ENCODE measurements at regions not wholly inside any gene's neighbourhood (a gene's known extent, or its start where the extent isn't known, plus 50 kb on each side); places are given as distances from the start of the nearest gene placed in this dataset.

GRCh38 chr2:225764346-225764745, 364.8 kb downstream of the NYAP2 start:
- TF ChIP-seq CTCF (IDR thresholded peaks at IDR 0.05) (no peak), POLR2A (IDR thresholded peaks at IDR 0.05) (no peak)
